GM23338 (cell line): ENCODE measurements at regions not wholly inside any gene's neighbourhood (a gene's known extent, or its start where the extent isn't known, plus 50 kb on each side); places are given as distances from the start of the nearest gene placed in this dataset.

Experiments
- ATAC-seq: fragments of 200-7000 bp; cut with Tn5 transposase; 3 replicates; pipeline ENCODE4 v1.9.1; 2020
- DNase-seq: peaks from one replicate; pipeline ENCODE4 v3.0.0-alpha.2; 2015; ENCODE audit warnings: low spot score
- H2AFZ ChIP-seq: fragments of 200-600 bp; sonication (generic); 2 replicates; pipeline ENCODE4 v1.8.0; 2016; ENCODE audit warnings: antibody characterized with exemption, mild to moderate bottlenecking, moderate library complexity
- H3F3A ChIP-seq: fragments of 200-600 bp; sonication (generic); replicated peaks from 2 replicates; pipeline ENCODE4 v1.8.0; 2017; ENCODE audit warnings: antibody characterized with exemption, mixed run types, low read depth
- H3K27ac ChIP-seq: fragments of 200-600 bp; sonication (generic); 2 replicates; pipeline ENCODE4 v1.6.1; 2016; ENCODE audit warnings: low read depth
- H3K27me3 ChIP-seq: fragments of 200-600 bp; sonication (generic); 2 replicates; pipeline ENCODE4 v1.8.0; 2016; ENCODE audit warnings: mild to moderate bottlenecking, mixed run types, moderate library complexity; ENCODE audit not compliant: insufficient read depth
- H3K36me3 ChIP-seq: fragments of 200-600 bp; sonication (generic); 2 replicates; pipeline ENCODE4 v1.8.0; 2016; ENCODE audit warnings: mild to moderate bottlenecking; ENCODE audit not compliant: insufficient read depth
- H3K4me1 ChIP-seq: fragments of 200-600 bp; sonication (generic); 2 replicates; pipeline ENCODE4 v1.8.0; 2016; ENCODE audit warnings: mild to moderate bottlenecking, moderate library complexity; ENCODE audit not compliant: insufficient read depth
- H3K4me2 ChIP-seq: fragments of 200-600 bp; sonication (generic); 2 replicates; pipeline ENCODE4 v1.7.1; 2017; ENCODE audit warnings: mixed run types
- H3K4me3 ChIP-seq: fragments of 200-600 bp; sonication (generic); 2 replicates; pipeline ENCODE4 v1.6.1; 2016; ENCODE audit warnings: mixed run types
- H3K79me2 ChIP-seq: fragments of 200-600 bp; sonication (generic); replicated peaks from 2 replicates; pipeline ENCODE4 v1.8.0; 2017; ENCODE audit warnings: mild to moderate bottlenecking; ENCODE audit not compliant: insufficient read depth
- H3K9me2 ChIP-seq: fragments of 200-600 bp; sonication (generic); 2 replicates; pipeline ENCODE4 v1.8.0; 2017; ENCODE audit not compliant: insufficient read depth
- H4K20me1 ChIP-seq: fragments of 200-600 bp; sonication (generic); replicated peaks from 2 replicates; pipeline ENCODE4 v1.8.0; 2017; ENCODE audit warnings: mild to moderate bottlenecking; ENCODE audit not compliant: insufficient read depth
- H3K27ac Mint-ChIP-seq: 2 replicates; pipeline ENCODE4 v1.8.0; 2020; ENCODE audit warnings: inconsistent platforms, mild to moderate bottlenecking, moderate library complexity, mixed read lengths
- H3K27me3 Mint-ChIP-seq: 3 replicates; pipeline ENCODE4 v1.8.0; 2022; ENCODE audit warnings: low read depth, mild to moderate bottlenecking, moderate library complexity, mixed read lengths, inconsistent platforms; ENCODE audit not compliant: insufficient read depth, poor library complexity
- H3K36me3 Mint-ChIP-seq: 3 replicates; pipeline ENCODE4 v1.8.0; 2021; ENCODE audit warnings: low read depth, mild to moderate bottlenecking, inconsistent platforms, moderate library complexity, mixed read lengths
- H3K4me1 Mint-ChIP-seq: 3 replicates; pipeline ENCODE4 v1.8.0; 2020; ENCODE audit warnings: mild to moderate bottlenecking, inconsistent platforms, mixed read lengths
- H3K4me3 Mint-ChIP-seq: 3 replicates; pipeline ENCODE4 v1.8.0; 2021; ENCODE audit warnings: moderate library complexity, mild to moderate bottlenecking, inconsistent platforms, mixed read lengths
- H3K9me3 Mint-ChIP-seq: 3 replicates; pipeline ENCODE4 v1.8.0; 2020; ENCODE audit warnings: moderate library complexity, mild to moderate bottlenecking, inconsistent platforms, mixed read lengths
- CREB1 ChIP-seq: fragments of 250-450 bp; sonication (Bioruptor Pico); IDR thresholded peaks from 2 replicates; pipeline ENCODE4 v1.5.0; 2020; ENCODE audit warnings: low read depth, mild to moderate bottlenecking, moderate library complexity
- CTCF ChIP-seq, 2 experiments: fragments of 200-600 bp in 1 of 2; sonication (generic) in 1 of 2; conservative IDR thresholded peaks; 2 replicates each; pipeline versions ENCODE4 v1.5.1 to v1.6.1; 2016 to 2017; ENCODE audit warnings: antibody characterized with exemption in 2 of 2, low read depth in 2 of 2, mild to moderate bottlenecking in 2 of 2, moderate library complexity in 1 of 2
- EZH2 ChIP-seq: fragments of 200-600 bp; sonication (generic); IDR thresholded peaks from one replicate; pipeline ENCODE4 v1.8.0; 2017; ENCODE audit warnings: antibody characterized with exemption, mild to moderate bottlenecking, low read depth; ENCODE audit not compliant: unreplicated experiment
- JUNB ChIP-seq: IDR thresholded peaks from one replicate; pipeline ENCODE4 v1.6.1; 2016; ENCODE audit warnings: antibody characterized with exemption; ENCODE audit not compliant: unreplicated experiment
- NANOG ChIP-seq: IDR thresholded peaks from 2 replicates; pipeline ENCODE4 v1.6.1; 2016; ENCODE audit warnings: antibody characterized with exemption, borderline replicate concordance
- POLR2AphosphoS5 ChIP-seq: IDR thresholded peaks from 2 replicates; pipeline ENCODE4 v1.6.1; 2016; ENCODE audit warnings: antibody characterized with exemption, low read depth
- STAT1 ChIP-seq: IDR thresholded peaks from one replicate; pipeline ENCODE4 v1.6.1; 2016; ENCODE audit warnings: antibody characterized with exemption; ENCODE audit not compliant: unreplicated experiment
- ZNF114 ChIP-seq: fragments of 250-450 bp; sonication (Bioruptor Pico); IDR thresholded peaks from 2 replicates; pipeline ENCODE4 v1.5.0; 2020; ENCODE audit warnings: mild to moderate bottlenecking, moderate library complexity
- ZNF331 ChIP-seq: fragments of 250-450 bp; sonication (Bioruptor Pico); IDR thresholded peaks from 2 replicates; pipeline ENCODE4 v1.5.0; 2020; ENCODE audit warnings: low read depth, mild to moderate bottlenecking, moderate library complexity
- ZNF462 ChIP-seq: fragments of 250-450 bp; sonication (Bioruptor Pico); IDR thresholded peaks from 2 replicates; pipeline ENCODE4 v1.5.0; 2020; ENCODE audit warnings: mild to moderate bottlenecking, moderate library complexity
- TF ChIP-seq, protein P1 (sequence below): IDR thresholded peaks from 2 replicates; pipeline ENCODE4 v1.6.1; 2016; ENCODE audit warnings: antibody characterized with exemption
- TF ChIP-seq, protein P2 (sequence below): IDR thresholded peaks from one replicate; pipeline ENCODE4 v1.6.1; 2018; ENCODE audit warnings: antibody characterized with exemption; ENCODE audit not compliant: unreplicated experiment

- H3K36me3 Mint-ChIP-seq: no peaks in the 10 kb centered on the region
- Histone ChIP-seq H3K27ac (peak overlapping the region; percentile 84), H3F3A (no peaks in the 10 kb centered on the region), H3K36me3 (no peaks in the 10 kb centered on the region), H4K20me1 (no peaks in the 10 kb centered on the region), H2AFZ (peak overlapping the region; percentile 93), H3K9me2 (no peaks in the 10 kb centered on the region), H3K4me1 (peaks cover 22% of the 10 kb centered on the region), H3K79me2 (no peaks in the 10 kb centered on the region), H3K4me2 (peak overlapping the region; percentile 59), H3K27me3 (no peaks in the 10 kb centered on the region), H3K4me3 (peak overlapping the region; percentile 24; the same call in 1 of the 2 replicates)
- H3K4me3 Mint-ChIP-seq: no peak overlapping the region
- peak; percentile 80 for DNase-seq
- ATAC-seq: peak; percentile 82
- H3K4me1 Mint-ChIP-seq: peaks cover 26% of the 10 kb centered on the region
- no peak for TF ChIP-seq CTCF (conservative IDR thresholded peaks at IDR 0.05; ENCODE audit: low read depth in 2 of 2)
- no peak for TF ChIP-seq JUNB
- TF ChIP-seq, protein P1, sequence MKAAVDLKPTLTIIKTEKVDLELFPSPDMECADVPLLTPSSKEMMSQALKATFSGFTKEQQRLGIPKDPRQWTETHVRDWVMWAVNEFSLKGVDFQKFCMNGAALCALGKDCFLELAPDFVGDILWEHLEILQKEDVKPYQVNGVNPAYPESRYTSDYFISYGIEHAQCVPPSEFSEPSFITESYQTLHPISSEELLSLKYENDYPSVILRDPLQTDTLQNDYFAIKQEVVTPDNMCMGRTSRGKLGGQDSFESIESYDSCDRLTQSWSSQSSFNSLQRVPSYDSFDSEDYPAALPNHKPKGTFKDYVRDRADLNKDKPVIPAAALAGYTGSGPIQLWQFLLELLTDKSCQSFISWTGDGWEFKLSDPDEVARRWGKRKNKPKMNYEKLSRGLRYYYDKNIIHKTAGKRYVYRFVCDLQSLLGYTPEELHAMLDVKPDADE: no peak
- TF ChIP-seq, protein P2, sequence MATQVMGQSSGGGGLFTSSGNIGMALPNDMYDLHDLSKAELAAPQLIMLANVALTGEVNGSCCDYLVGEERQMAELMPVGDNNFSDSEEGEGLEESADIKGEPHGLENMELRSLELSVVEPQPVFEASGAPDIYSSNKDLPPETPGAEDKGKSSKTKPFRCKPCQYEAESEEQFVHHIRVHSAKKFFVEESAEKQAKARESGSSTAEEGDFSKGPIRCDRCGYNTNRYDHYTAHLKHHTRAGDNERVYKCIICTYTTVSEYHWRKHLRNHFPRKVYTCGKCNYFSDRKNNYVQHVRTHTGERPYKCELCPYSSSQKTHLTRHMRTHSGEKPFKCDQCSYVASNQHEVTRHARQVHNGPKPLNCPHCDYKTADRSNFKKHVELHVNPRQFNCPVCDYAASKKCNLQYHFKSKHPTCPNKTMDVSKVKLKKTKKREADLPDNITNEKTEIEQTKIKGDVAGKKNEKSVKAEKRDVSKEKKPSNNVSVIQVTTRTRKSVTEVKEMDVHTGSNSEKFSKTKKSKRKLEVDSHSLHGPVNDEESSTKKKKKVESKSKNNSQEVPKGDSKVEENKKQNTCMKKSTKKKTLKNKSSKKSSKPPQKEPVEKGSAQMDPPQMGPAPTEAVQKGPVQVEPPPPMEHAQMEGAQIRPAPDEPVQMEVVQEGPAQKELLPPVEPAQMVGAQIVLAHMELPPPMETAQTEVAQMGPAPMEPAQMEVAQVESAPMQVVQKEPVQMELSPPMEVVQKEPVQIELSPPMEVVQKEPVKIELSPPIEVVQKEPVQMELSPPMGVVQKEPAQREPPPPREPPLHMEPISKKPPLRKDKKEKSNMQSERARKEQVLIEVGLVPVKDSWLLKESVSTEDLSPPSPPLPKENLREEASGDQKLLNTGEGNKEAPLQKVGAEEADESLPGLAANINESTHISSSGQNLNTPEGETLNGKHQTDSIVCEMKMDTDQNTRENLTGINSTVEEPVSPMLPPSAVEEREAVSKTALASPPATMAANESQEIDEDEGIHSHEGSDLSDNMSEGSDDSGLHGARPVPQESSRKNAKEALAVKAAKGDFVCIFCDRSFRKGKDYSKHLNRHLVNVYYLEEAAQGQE: no peak
- TF ChIP-seq NANOG: no peak
- no peak for TF ChIP-seq POLR2AphosphoS5
- TF ChIP-seq ZNF114: no peak
- TF ChIP-seq STAT1: no peak
- no peak for TF ChIP-seq CREB1
- TF ChIP-seq ZNF331 (CRISPR knock-in tag): no peak
- TF ChIP-seq EZH2: no peak
- TF ChIP-seq ZNF462 (CRISPR knock-in tag): no peak
- no peak overlapping the region for H3K27ac Mint-ChIP-seq
- H3K9me3 Mint-ChIP-seq: peaks cover 4% of the 10 kb centered on the region; the same call in 1 of the 3 replicates
- peaks cover 13% of the 10 kb centered on the region for H3K27me3 Mint-ChIP-seq
Observed at GRCh38 chr12:116434155-116435011, 124.8 kb upstream of the MAP1LC3B2 start.
